NT2/D1 (cell line): ENCODE measurements at regions not wholly inside any gene's neighbourhood (a gene's known extent, or its start where the extent isn't known, plus 50 kb on each side); places are given as distances from the start of the nearest gene placed in this dataset.

ENCODE experiments used
- SUZ12 ChIP-seq: IDR thresholded peaks from 2 replicates; pipeline ENCODE4 v1.6.1; 2011; ENCODE audit not compliant: insufficient read length, insufficient read depth; ENCODE audit errors: extremely low read depth
- YY1 ChIP-seq: IDR thresholded peaks from 2 replicates; pipeline ENCODE4 v1.6.1; 2011; ENCODE audit not compliant: insufficient read length, insufficient read depth
- ZNF274 ChIP-seq: IDR thresholded peaks from 2 replicates; pipeline ENCODE4 v1.6.1; 2011; ENCODE audit warnings: mild to moderate bottlenecking, low read depth, low read length

- TF ChIP-seq YY1 (no peak), SUZ12 (no peak), ZNF274 (no peak)
Measured at GRCh38 chr3:21271606-21272016, 479.4 kb downstream of the ZNF385D start.
